Loucy (cell line): ENCODE measurements at regions not wholly inside any gene's neighbourhood (a gene's known extent, or its start where the extent isn't known, plus 50 kb on each side); places are given as distances from the start of the nearest gene placed in this dataset.

Experiments used
- H2AFZ ChIP-seq: fragments of 200-600 bp; sonication (generic); 2 replicates; pipeline ENCODE4 v1.6.0; 2016; ENCODE audit warnings: antibody characterized with exemption, mild to moderate bottlenecking, low read length, moderate library complexity
- H3F3A ChIP-seq: fragments of 200-600 bp; 2 replicates; pipeline ENCODE4 v1.6.0; 2016; ENCODE audit warnings: antibody characterized with exemption, low read depth, mild to moderate bottlenecking
- H3K27me3 ChIP-seq: fragments of 200-600 bp; sonication (generic); 2 replicates; pipeline ENCODE4 v1.6.1; 2014; ENCODE audit warnings: low read length, mild to moderate bottlenecking; ENCODE audit not compliant: insufficient read depth, poor library complexity, severe bottlenecking
- H3K36me3 ChIP-seq: fragments of 200-600 bp; sonication (generic); 2 replicates; pipeline ENCODE4 v1.6.1; 2016; ENCODE audit warnings: low read length; ENCODE audit not compliant: insufficient read depth
- H3K4me1 ChIP-seq: fragments of 200-600 bp; sonication (generic); 2 replicates; pipeline ENCODE4 v1.5.1; 2014; ENCODE audit warnings: low read length, mild to moderate bottlenecking; ENCODE audit not compliant: insufficient read depth, poor library complexity, severe bottlenecking
- H3K4me2 ChIP-seq: fragments of 200-600 bp; sonication (generic); 2 replicates; pipeline ENCODE4 v1.6.0; 2014; ENCODE audit warnings: antibody characterized with exemption, low read length, low read depth, mild to moderate bottlenecking; ENCODE audit not compliant: poor library complexity, severe bottlenecking
- H3K4me3 ChIP-seq: fragments of 200-600 bp; sonication (generic); 2 replicates; pipeline ENCODE4 v1.5.1; 2014; ENCODE audit warnings: low read length, mild to moderate bottlenecking, mixed read lengths; ENCODE audit not compliant: poor library complexity, severe bottlenecking
- H3K79me2 ChIP-seq: fragments of 200-600 bp; sonication (generic); 2 replicates; pipeline ENCODE4 v1.6.1; 2014; ENCODE audit warnings: low read length; ENCODE audit not compliant: insufficient read depth
- H3K9ac ChIP-seq: fragments of 200-600 bp; sonication (generic); 2 replicates; pipeline ENCODE4 v1.6.0; 2014; ENCODE audit warnings: mild to moderate bottlenecking, low read depth, low read length, moderate library complexity; ENCODE audit not compliant: poor library complexity, severe bottlenecking
- H3K9me2 ChIP-seq: fragments of 200-600 bp; sonication (generic); replicated peaks from 2 replicates; pipeline ENCODE4 v1.6.1; 2016; ENCODE audit warnings: low read depth, low read length, mixed read lengths
- H3K9me3 ChIP-seq: fragments of 200-600 bp; sonication (generic); 2 replicates; pipeline ENCODE4 v1.6.1; 2014; ENCODE audit warnings: mild to moderate bottlenecking, antibody characterized with exemption, low read length, low read depth; ENCODE audit not compliant: insufficient read depth
- H4K20me1 ChIP-seq: fragments of 200-600 bp; sonication (generic); 2 replicates; pipeline ENCODE4 v1.6.0; 2014; ENCODE audit warnings: antibody characterized with exemption, low read length, mild to moderate bottlenecking; ENCODE audit not compliant: insufficient read depth, poor library complexity, severe bottlenecking
- CTCF ChIP-seq: fragments of 200-600 bp; sonication (generic); conservative IDR thresholded peaks from 2 replicates; pipeline ENCODE4 v1.5.1; 2014; ENCODE audit warnings: mild to moderate bottlenecking, antibody characterized with exemption, low read length
- EZH2phosphoT487 ChIP-seq: fragments of 200-600 bp; IDR thresholded peaks from 2 replicates; pipeline ENCODE4 v1.6.1; 2018; ENCODE audit warnings: antibody characterized with exemption, mild to moderate bottlenecking, moderate library complexity, borderline replicate concordance

DNA sequence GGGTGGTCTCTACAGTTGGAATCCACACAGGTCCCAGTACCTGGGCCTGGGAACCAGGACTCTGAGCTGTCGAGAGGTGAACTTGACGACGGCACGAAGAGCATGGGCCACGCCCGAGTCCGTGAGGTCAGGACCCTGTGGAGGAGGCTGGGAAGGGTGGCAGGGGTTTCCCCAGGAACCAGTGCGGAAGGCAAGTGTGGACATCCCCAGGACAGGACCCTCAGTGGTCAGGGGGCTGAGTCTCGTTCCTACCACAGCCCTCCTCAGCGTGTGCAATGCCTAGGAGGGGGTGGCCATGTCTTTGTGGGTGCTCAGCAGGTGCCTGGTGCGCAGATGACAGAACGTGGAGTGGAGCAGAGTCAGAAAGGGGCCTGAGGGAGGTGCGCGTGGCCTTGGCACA, 335.6 kb upstream of the SALL3 start:
- Histone ChIP-seq H3K9ac (no peak overlapping the region), H3K79me2 (no peaks in the 10 kb centered on the region), H3K4me2 (no peak overlapping the region), H3K36me3 (no peaks in the 10 kb centered on the region), H2AFZ (no peak overlapping the region), H3K27me3 (no peaks in the 10 kb centered on the region), H4K20me1 (no peaks in the 10 kb centered on the region), H3K4me1 (no peaks in the 10 kb centered on the region), H3K4me3 (no peak overlapping the region), H3F3A (no peaks in the 10 kb centered on the region), H3K9me3 (peaks cover 14% of the 10 kb centered on the region; the same call in 1 of the 2 replicates), H3K9me2 (no peaks in the 10 kb centered on the region)
- no peak for TF ChIP-seq CTCF
- no peak for TF ChIP-seq EZH2phosphoT487

DNA sequence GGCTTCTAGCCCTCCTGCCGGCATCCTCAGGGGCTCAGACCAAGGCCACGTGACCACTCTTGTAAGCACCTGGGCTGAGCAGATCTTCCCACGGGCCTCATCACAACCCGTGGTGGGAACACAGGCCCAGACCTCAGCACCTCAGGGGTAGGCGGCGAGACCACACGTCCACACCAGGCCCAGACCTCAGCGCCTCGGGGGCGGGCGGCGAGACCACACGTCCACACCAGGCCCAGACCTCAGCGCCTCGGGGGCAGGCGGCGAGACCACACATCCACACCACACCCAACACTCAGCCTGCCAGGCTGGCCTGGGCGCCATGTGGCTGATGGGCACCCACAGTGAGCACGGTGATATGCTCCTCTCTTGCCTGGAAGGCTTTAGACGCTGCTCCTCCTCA, 334.4 kb upstream of the SALL3 start:
- H3K36me3 ChIP-seq = no peaks in the 10 kb centered on the region
- H3K79me2 ChIP-seq = no peaks in the 10 kb centered on the region
- no peaks in the 10 kb centered on the region for H3K9me2 ChIP-seq
- H4K20me1 ChIP-seq = no peaks in the 10 kb centered on the region
- no peak overlapping the region for H3K4me2 ChIP-seq
- no peaks in the 10 kb centered on the region for H3K27me3 ChIP-seq
- H3K4me1 ChIP-seq = no peaks in the 10 kb centered on the region
- no peak overlapping the region for H3K4me3 ChIP-seq
- peaks cover 14% of the 10 kb centered on the region; the same call in 1 of the 2 replicates for H3K9me3 ChIP-seq
- TF ChIP-seq CTCF (no peak), EZH2phosphoT487 (no peak)
- H2AFZ ChIP-seq = no peak overlapping the region
- H3K9ac ChIP-seq = no peak overlapping the region
- H3F3A ChIP-seq = no peaks in the 10 kb centered on the region

DNA sequence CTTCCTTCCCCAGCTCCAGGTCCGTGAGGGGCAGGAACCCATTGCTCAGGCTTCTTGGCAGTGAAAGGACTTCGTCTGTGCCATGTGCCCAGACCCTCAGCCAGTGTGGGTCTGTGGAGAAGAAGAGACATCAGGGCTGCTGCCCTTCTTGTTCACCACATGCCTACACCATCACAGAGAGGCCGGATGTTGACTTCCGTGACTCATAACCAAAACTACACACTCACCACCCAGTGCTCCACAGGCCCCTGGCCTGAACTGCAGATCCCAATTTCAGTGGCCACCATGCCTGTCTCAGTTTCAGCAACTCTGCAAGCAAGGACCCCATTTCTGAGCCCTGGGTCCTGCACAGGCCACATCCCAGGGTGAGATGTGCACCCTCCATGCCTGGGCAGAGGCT, 332.6 kb upstream of the SALL3 start:
- Histone ChIP-seq H2AFZ (no peak overlapping the region), H3K27me3 (no peaks in the 10 kb centered on the region), H3F3A (no peaks in the 10 kb centered on the region), H3K4me3 (no peak overlapping the region), H3K9me2 (no peaks in the 10 kb centered on the region), H3K36me3 (no peaks in the 10 kb centered on the region), H3K9me3 (peaks cover 11% of the 10 kb centered on the region; the same call in 1 of the 2 replicates), H3K9ac (no peak overlapping the region), H3K4me2 (no peak overlapping the region), H3K4me1 (no peaks in the 10 kb centered on the region), H4K20me1 (no peaks in the 10 kb centered on the region), H3K79me2 (no peaks in the 10 kb centered on the region)
- TF ChIP-seq EZH2phosphoT487 = no peak
- TF ChIP-seq CTCF = no peak
